ENCODE measurements at regions not wholly inside any gene's neighbourhood (a gene's known extent, or its start where the extent isn't known, plus 50 kb on each side); places are given as distances from the start of the nearest gene placed in this dataset.

GRCh38 chr4:124295413-124295812 lies 417.1 kb downstream of the ANKRD50 start:
- no peak overlapping the region for H2AFZ ChIP-seq (ENCODE audit: low read depth, low read length)
- no peak overlapping the region for H3K27ac ChIP-seq (ENCODE audit: low read length)
- no peaks in the 10 kb centered on the region for H3K79me2 ChIP-seq (replicated peaks; ENCODE audit: insufficient read depth, low read length)
- TF ChIP-seq SMC3 (conservative IDR thresholded peaks at IDR 0.05; ENCODE audit: poor library complexity) (no peak), POLR2AphosphoS5 (IDR thresholded peaks at IDR 0.05) (no peak), RAD21 (conservative IDR thresholded peaks at IDR 0.05) (no peak), EP300 (conservative IDR thresholded peaks at IDR 0.05; ENCODE audit: poor library complexity, severe bottlenecking) (no peak), TAF1 (IDR thresholded peaks at IDR 0.05; ENCODE audit: low read depth) (no peak), MXI1 (conservative IDR thresholded peaks at IDR 0.05; ENCODE audit: poor library complexity, severe bottlenecking) (no peak), CTCF (IDR thresholded peaks at IDR 0.05; ENCODE audit: poor library complexity, severe bottlenecking) (no peak), EZH2 (IDR thresholded peaks at IDR 0.05; ENCODE audit: borderline replicate concordance, insufficient read depth, low read length, poor library complexity, severe bottlenecking) (no peak)
- TF ChIP-seq, protein P1, sequence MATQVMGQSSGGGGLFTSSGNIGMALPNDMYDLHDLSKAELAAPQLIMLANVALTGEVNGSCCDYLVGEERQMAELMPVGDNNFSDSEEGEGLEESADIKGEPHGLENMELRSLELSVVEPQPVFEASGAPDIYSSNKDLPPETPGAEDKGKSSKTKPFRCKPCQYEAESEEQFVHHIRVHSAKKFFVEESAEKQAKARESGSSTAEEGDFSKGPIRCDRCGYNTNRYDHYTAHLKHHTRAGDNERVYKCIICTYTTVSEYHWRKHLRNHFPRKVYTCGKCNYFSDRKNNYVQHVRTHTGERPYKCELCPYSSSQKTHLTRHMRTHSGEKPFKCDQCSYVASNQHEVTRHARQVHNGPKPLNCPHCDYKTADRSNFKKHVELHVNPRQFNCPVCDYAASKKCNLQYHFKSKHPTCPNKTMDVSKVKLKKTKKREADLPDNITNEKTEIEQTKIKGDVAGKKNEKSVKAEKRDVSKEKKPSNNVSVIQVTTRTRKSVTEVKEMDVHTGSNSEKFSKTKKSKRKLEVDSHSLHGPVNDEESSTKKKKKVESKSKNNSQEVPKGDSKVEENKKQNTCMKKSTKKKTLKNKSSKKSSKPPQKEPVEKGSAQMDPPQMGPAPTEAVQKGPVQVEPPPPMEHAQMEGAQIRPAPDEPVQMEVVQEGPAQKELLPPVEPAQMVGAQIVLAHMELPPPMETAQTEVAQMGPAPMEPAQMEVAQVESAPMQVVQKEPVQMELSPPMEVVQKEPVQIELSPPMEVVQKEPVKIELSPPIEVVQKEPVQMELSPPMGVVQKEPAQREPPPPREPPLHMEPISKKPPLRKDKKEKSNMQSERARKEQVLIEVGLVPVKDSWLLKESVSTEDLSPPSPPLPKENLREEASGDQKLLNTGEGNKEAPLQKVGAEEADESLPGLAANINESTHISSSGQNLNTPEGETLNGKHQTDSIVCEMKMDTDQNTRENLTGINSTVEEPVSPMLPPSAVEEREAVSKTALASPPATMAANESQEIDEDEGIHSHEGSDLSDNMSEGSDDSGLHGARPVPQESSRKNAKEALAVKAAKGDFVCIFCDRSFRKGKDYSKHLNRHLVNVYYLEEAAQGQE (IDR thresholded peaks at IDR 0.05; ENCODE audit: borderline replicate concordance) = no peak
- H4K20me1 ChIP-seq (ENCODE audit: insufficient read depth) = no peaks in the 10 kb centered on the region
- no peak overlapping the region for H3K9ac ChIP-seq (ENCODE audit: low read length)
- no peaks in the 10 kb centered on the region for H3K27me3 ChIP-seq (ENCODE audit: insufficient read depth, low read depth, low read length)
- H3K9me2 ChIP-seq (ENCODE audit: insufficient read depth, low read length) = no peaks in the 10 kb centered on the region
- no peak overlapping the region for H3K4me2 ChIP-seq (ENCODE audit: low read length)
- no peak overlapping the region for H3K4me3 ChIP-seq (ENCODE audit: low read length)
- H3K9me3 ChIP-seq (ENCODE audit: low read length) = no peaks in the 10 kb centered on the region
- no peaks in the 10 kb centered on the region for H3F3A ChIP-seq (ENCODE audit: insufficient read depth, low read length, poor library complexity, severe bottlenecking)
- no peaks in the 10 kb centered on the region for H3K36me3 ChIP-seq (ENCODE audit: insufficient read depth, low read length)

- Histone ChIP-seq H3F3A (ENCODE audit: insufficient read depth, low read length, poor library complexity, severe bottlenecking) (no peaks in the 10 kb centered on the region), H3K4me3 (ENCODE audit: low read length) (no peak overlapping the region), H3K4me2 (ENCODE audit: low read length) (no peak overlapping the region), H3K79me2 (replicated peaks; ENCODE audit: insufficient read depth, low read length) (no peaks in the 10 kb centered on the region), H3K36me3 (ENCODE audit: insufficient read depth, low read length) (no peaks in the 10 kb centered on the region), H3K9me2 (ENCODE audit: insufficient read depth, low read length) (no peaks in the 10 kb centered on the region), H3K9ac (ENCODE audit: low read length) (no peak overlapping the region), H2AFZ (ENCODE audit: low read depth, low read length) (no peak overlapping the region), H3K27ac (ENCODE audit: low read length) (no peak overlapping the region), H4K20me1 (ENCODE audit: insufficient read depth) (no peaks in the 10 kb centered on the region), H3K9me3 (ENCODE audit: low read length) (no peaks in the 10 kb centered on the region), H3K27me3 (ENCODE audit: insufficient read depth, low read depth, low read length) (no peaks in the 10 kb centered on the region)
- TF ChIP-seq EP300 (conservative IDR thresholded peaks at IDR 0.05; ENCODE audit: poor library complexity, severe bottlenecking) (no peak), POLR2AphosphoS5 (IDR thresholded peaks at IDR 0.05) (no peak), RAD21 (conservative IDR thresholded peaks at IDR 0.05) (no peak), MXI1 (conservative IDR thresholded peaks at IDR 0.05; ENCODE audit: poor library complexity, severe bottlenecking) (no peak), SMC3 (conservative IDR thresholded peaks at IDR 0.05; ENCODE audit: poor library complexity) (no peak), EZH2 (IDR thresholded peaks at IDR 0.05; ENCODE audit: borderline replicate concordance, insufficient read depth, low read length, poor library complexity, severe bottlenecking) (no peak), CTCF (IDR thresholded peaks at IDR 0.05; ENCODE audit: poor library complexity, severe bottlenecking) (no peak), TAF1 (IDR thresholded peaks at IDR 0.05; ENCODE audit: low read depth) (no peak)
- TF ChIP-seq, protein P1 (IDR thresholded peaks at IDR 0.05; ENCODE audit: borderline replicate concordance) = no peak
Measured at GRCh38 chr4:124304941-124305340, 407.6 kb downstream of the ANKRD50 start.

Data from neural cell (in vitro differentiated cells).